GM19099 (cell line): ENCODE measurements at regions not wholly inside any gene's neighbourhood (a gene's known extent, or its start where the extent isn't known, plus 50 kb on each side); places are given as distances from the start of the nearest gene placed in this dataset.

ENCODE experiments used
- POLR2A ChIP-seq: IDR thresholded peaks from 3 replicates; pipeline ENCODE4 v1.6.1; 2011; ENCODE audit warnings: low read depth; ENCODE audit not compliant: insufficient read length; ENCODE audit errors: extremely low read depth

GRCh38 chr5:125198270-125198974, 452.0 kb upstream of the ZNF608 start:
- TF ChIP-seq POLR2A = no peak

GRCh38 chr5:125199373-125199772, 452.9 kb upstream of the ZNF608 start:
- no peak for TF ChIP-seq POLR2A

GRCh38 chr5:125199968-125200865, 453.8 kb upstream of the ZNF608 start:
- TF ChIP-seq POLR2A = no peak

GRCh38 chr5:125200866-125201373, 454.5 kb upstream of the ZNF608 start:
- TF ChIP-seq POLR2A = no peak

- no peak for TF ChIP-seq POLR2A
Measured at GRCh38 chr5:125201446-125202052, 455.1 kb upstream of the ZNF608 start.

- no peak for TF ChIP-seq POLR2A
Measured at GRCh38 chr5:125202353-125202752, 455.9 kb upstream of the ZNF608 start.

- TF ChIP-seq POLR2A = no peak
Measured at GRCh38 chr5:125202871-125203438, 456.5 kb upstream of the ZNF608 start.

GRCh38 chr5:125203912-125204311, 457.5 kb upstream of the ZNF608 start:
- no peak for TF ChIP-seq POLR2A

GRCh38 chr5:125205601-125206225, 459.3 kb upstream of the ZNF608 start:
- TF ChIP-seq POLR2A = no peak

GRCh38 chr5:125207856-125208255, 461.4 kb upstream of the ZNF608 start:
- no peak for TF ChIP-seq POLR2A

GRCh38 chr5:125209650-125210049, 463.2 kb upstream of the ZNF608 start:
- TF ChIP-seq POLR2A = no peak

GRCh38 chr5:125210242-125210947, 464.0 kb upstream of the ZNF608 start:
- TF ChIP-seq POLR2A = no peak

GRCh38 chr5:125214080-125214479, 467.6 kb upstream of the ZNF608 start:
- no peak for TF ChIP-seq POLR2A

GRCh38 chr5:125215593-125215992, 469.2 kb upstream of the ZNF608 start:
- TF ChIP-seq POLR2A = no peak
